ENCODE measurements at regions not wholly inside any gene's neighbourhood (a gene's known extent, or its start where the extent isn't known, plus 50 kb on each side); places are given as distances from the start of the nearest gene placed in this dataset.

DNA sequence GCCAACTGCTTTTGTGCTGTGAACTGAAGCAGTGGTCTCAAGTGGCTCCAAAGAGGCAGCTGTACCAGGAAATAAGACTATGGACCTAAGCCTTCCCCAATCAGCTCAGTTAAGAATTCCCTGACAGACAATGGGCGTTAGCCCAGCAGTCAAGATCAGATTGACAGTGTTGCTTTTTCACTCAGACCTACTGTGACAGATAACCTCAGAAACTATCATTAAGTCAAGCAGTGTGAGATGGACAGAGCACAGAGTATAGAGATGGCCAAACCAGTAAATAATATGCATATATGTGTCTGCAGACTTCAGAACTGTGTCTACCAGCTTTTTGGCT is 215.3 kb downstream of the ZFP36L2 start:
- no peak for DNase-seq (ENCODE audit: low read depth, low spot score)
- Histone ChIP-seq H2AFZ (ENCODE audit: control insufficient read depth, low read length) (no peak overlapping the region), H3K36me3 (ENCODE audit: control insufficient read depth in 2 of 2, extremely low read depth in 1 of 2, insufficient read depth in 2 of 2, low read length in 2 of 2) (peaks cover 0 to 1% of the 10 kb centered on the region in 2 experiments), H3K4me3 (ENCODE audit: control insufficient read depth in 2 of 3, extremely low read depth in 1 of 3, insufficient read depth in 2 of 3, low read depth in 1 of 3, low read length in 3 of 3) (no peak overlapping the region), H3K27me3 (ENCODE audit: control insufficient read depth, extremely low read depth, insufficient read depth, low read length) (no peaks in the 10 kb centered on the region), H3K4me2 (ENCODE audit: control insufficient read depth, extremely low read depth, insufficient read depth, low read depth, low read length) (peak overlapping the region; percentile 23), H3K27ac (ENCODE audit: control insufficient read depth, insufficient read depth, low read length) (peak overlapping the region; percentile 53), H3K9ac (ENCODE audit: control insufficient read depth, extremely low read depth, insufficient read depth, low read length) (no peak overlapping the region), H3K9me1 (ENCODE audit: control insufficient read depth, extremely low read depth, insufficient read depth, low read length) (no peaks in the 10 kb centered on the region), H3K4me1 (ENCODE audit: control insufficient read depth, extremely low read depth, insufficient read depth, low read length) (peaks cover 32% of the 10 kb centered on the region), H3K9me3 (ENCODE audit: control insufficient read depth, low read depth, low read length) (no peaks in the 10 kb centered on the region), H3K79me2 (ENCODE audit: control insufficient read depth, insufficient read depth, low read length) (no peaks in the 10 kb centered on the region), H4K20me1 (ENCODE audit: control insufficient read depth, extremely low read depth, insufficient read depth, low read length) (no peaks in the 10 kb centered on the region)
- TF ChIP-seq, protein P1, sequence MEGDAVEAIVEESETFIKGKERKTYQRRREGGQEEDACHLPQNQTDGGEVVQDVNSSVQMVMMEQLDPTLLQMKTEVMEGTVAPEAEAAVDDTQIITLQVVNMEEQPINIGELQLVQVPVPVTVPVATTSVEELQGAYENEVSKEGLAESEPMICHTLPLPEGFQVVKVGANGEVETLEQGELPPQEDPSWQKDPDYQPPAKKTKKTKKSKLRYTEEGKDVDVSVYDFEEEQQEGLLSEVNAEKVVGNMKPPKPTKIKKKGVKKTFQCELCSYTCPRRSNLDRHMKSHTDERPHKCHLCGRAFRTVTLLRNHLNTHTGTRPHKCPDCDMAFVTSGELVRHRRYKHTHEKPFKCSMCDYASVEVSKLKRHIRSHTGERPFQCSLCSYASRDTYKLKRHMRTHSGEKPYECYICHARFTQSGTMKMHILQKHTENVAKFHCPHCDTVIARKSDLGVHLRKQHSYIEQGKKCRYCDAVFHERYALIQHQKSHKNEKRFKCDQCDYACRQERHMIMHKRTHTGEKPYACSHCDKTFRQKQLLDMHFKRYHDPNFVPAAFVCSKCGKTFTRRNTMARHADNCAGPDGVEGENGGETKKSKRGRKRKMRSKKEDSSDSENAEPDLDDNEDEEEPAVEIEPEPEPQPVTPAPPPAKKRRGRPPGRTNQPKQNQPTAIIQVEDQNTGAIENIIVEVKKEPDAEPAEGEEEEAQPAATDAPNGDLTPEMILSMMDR (optimal IDR thresholded peaks at IDR 0.05 in 1 of 3, IDR thresholded peaks at IDR 0.05 in 1 of 3, conservative IDR thresholded peaks at IDR 0.05 in 1 of 3; ENCODE audit: extremely low read depth in 1 of 3, insufficient read depth in 2 of 3, low read length in 3 of 3), result no peak
- TF ChIP-seq EZH2 (IDR thresholded peaks at IDR 0.05; ENCODE audit: low read length), result no peak
- FAIRE-seq, result no peak
- dilution Hi-C loops (cut with MboI; ENCODE audit: extremely low pct_ligation_motif_present, low sequenced_read_pairs), result no loop called here

DNA sequence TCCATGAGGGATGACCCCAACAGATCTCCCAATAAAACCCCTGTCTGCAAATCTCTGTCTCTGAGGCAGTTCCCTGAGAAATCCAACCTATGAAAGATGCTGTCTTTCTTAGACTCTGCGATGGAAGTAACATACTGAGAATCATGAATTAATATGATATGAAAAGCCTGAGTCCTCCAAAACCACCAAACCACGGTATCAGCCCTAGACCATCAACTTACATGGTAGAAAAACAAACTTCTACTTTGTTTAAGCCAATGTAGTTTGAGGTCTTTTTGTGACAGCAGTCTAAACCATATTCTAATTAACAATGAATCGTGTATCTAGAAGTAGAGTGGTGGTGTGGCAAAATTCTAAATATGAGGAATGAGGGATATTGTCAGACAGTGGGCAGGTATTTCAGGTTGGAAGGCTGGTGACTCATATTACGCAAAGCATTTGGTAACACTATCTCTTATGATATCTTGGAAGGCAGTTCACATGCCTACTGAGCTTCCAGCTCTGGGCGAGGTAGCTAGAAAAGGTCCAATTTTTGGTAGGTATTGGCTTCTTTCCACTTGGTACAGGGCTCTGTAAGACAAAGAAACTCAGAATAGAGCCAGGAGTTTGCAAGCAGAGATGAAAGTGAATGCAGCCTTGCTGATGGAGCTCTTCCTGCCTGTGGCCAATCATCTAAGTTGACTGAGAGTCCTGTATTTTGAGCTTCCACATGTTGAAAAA is 215.8 kb downstream of the ZFP36L2 start:
- H3K9me3 ChIP-seq (ENCODE audit: control insufficient read depth, low read depth, low read length), result no peaks in the 10 kb centered on the region
- peak overlapping the region; percentile 53 for H3K27ac ChIP-seq (ENCODE audit: control insufficient read depth, insufficient read depth, low read length)
- no peak overlapping the region for H2AFZ ChIP-seq (ENCODE audit: control insufficient read depth, low read length)
- dilution Hi-C loops (cut with MboI; ENCODE audit: extremely low pct_ligation_motif_present, low sequenced_read_pairs), result no loop called here
- DNase-seq (ENCODE audit: low read depth, low spot score), result no peak
- no peaks in the 10 kb centered on the region for H3K27me3 ChIP-seq (ENCODE audit: control insufficient read depth, extremely low read depth, insufficient read depth, low read length)
- no peaks in the 10 kb centered on the region for H3K9me1 ChIP-seq (ENCODE audit: control insufficient read depth, extremely low read depth, insufficient read depth, low read length)
- H4K20me1 ChIP-seq (ENCODE audit: control insufficient read depth, extremely low read depth, insufficient read depth, low read length), result no peaks in the 10 kb centered on the region
- peaks cover 0 to 1% of the 10 kb centered on the region in 2 experiments for H3K36me3 ChIP-seq (ENCODE audit: control insufficient read depth in 2 of 2, extremely low read depth in 1 of 2, insufficient read depth in 2 of 2, low read length in 2 of 2)
- H3K4me3 ChIP-seq (ENCODE audit: control insufficient read depth in 2 of 3, extremely low read depth in 1 of 3, insufficient read depth in 2 of 3, low read depth in 1 of 3, low read length in 3 of 3), result no peak overlapping the region
- no peak overlapping the region for H3K9ac ChIP-seq (ENCODE audit: control insufficient read depth, extremely low read depth, insufficient read depth, low read length)
- FAIRE-seq, result peak; percentile 91
- peak overlapping the region; percentile 23 for H3K4me2 ChIP-seq (ENCODE audit: control insufficient read depth, extremely low read depth, insufficient read depth, low read depth, low read length)
- TF ChIP-seq, protein P1 (optimal IDR thresholded peaks at IDR 0.05 in 1 of 3, IDR thresholded peaks at IDR 0.05 in 1 of 3, conservative IDR thresholded peaks at IDR 0.05 in 1 of 3; ENCODE audit: extremely low read depth in 1 of 3, insufficient read depth in 2 of 3, low read length in 3 of 3), result no peak
- no peak for TF ChIP-seq EZH2 (IDR thresholded peaks at IDR 0.05; ENCODE audit: low read length)
- no peaks in the 10 kb centered on the region for H3K79me2 ChIP-seq (ENCODE audit: control insufficient read depth, insufficient read depth, low read length)
- peaks cover 32% of the 10 kb centered on the region for H3K4me1 ChIP-seq (ENCODE audit: control insufficient read depth, extremely low read depth, insufficient read depth, low read length)

All from keratinocyte (primary cell).